ENCODE measurements at regions not wholly inside any gene's neighbourhood (a gene's known extent, or its start where the extent isn't known, plus 50 kb on each side); places are given as distances from the start of the nearest gene placed in this dataset.

DNA sequence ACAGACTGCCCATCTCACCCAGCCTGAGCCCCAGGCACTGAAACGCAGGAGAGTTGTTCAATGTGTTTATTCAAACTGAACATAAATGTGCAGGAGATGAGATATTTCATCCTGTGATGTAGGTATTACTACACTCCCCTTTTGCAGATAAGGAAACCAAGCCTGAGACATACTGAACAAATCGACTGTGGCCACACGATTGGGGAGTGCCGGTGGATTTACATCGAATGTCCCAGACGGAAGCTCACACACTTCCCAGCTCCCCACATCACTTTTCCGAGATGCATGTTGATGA lies 94.8 kb upstream of the ALKAL2 start:
- TF ChIP-seq, protein P1, sequence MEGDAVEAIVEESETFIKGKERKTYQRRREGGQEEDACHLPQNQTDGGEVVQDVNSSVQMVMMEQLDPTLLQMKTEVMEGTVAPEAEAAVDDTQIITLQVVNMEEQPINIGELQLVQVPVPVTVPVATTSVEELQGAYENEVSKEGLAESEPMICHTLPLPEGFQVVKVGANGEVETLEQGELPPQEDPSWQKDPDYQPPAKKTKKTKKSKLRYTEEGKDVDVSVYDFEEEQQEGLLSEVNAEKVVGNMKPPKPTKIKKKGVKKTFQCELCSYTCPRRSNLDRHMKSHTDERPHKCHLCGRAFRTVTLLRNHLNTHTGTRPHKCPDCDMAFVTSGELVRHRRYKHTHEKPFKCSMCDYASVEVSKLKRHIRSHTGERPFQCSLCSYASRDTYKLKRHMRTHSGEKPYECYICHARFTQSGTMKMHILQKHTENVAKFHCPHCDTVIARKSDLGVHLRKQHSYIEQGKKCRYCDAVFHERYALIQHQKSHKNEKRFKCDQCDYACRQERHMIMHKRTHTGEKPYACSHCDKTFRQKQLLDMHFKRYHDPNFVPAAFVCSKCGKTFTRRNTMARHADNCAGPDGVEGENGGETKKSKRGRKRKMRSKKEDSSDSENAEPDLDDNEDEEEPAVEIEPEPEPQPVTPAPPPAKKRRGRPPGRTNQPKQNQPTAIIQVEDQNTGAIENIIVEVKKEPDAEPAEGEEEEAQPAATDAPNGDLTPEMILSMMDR (IDR thresholded peaks at IDR 0.05 in 4 of 5, conservative IDR thresholded peaks at IDR 0.05 in 1 of 5) = no peak
- TF ChIP-seq POLR2A (IDR thresholded peaks at IDR 0.05) = no peak

Measured in gastrocnemius medialis (tissue), 4 donors.